ENCODE measurements at regions not wholly inside any gene's neighbourhood (a gene's known extent, or its start where the extent isn't known, plus 50 kb on each side); places are given as distances from the start of the nearest gene placed in this dataset.

- Mint-ChIP-seq H3K27ac (ENCODE audit: unreplicated experiment) (no peak overlapping the region), H3K4me3 (ENCODE audit: unreplicated experiment) (no peak overlapping the region), H3K9me3 (ENCODE audit: unreplicated experiment) (no peaks in the 10 kb centered on the region), H3K36me3 (ENCODE audit: unreplicated experiment) (no peaks in the 10 kb centered on the region), H3K4me1 (ENCODE audit: low read depth, unreplicated experiment) (peaks cover 5% of the 10 kb centered on the region), H3K27me3 (ENCODE audit: unreplicated experiment) (peaks cover 2% of the 10 kb centered on the region)
- DNase-seq: no peak
- no peak for TF ChIP-seq CTCF (IDR thresholded peaks at IDR 0.05; ENCODE audit: partially characterized antibody, unreplicated experiment)
Observed at GRCh38 chr17:34799751-34800150, 161.5 kb downstream of the CCT6B start.

GRCh38 chr17:34798581-34798980, 162.7 kb downstream of the CCT6B start:
- Mint-ChIP-seq H3K27me3 (ENCODE audit: unreplicated experiment) (peaks cover 2% of the 10 kb centered on the region), H3K4me3 (ENCODE audit: unreplicated experiment) (no peak overlapping the region), H3K27ac (ENCODE audit: unreplicated experiment) (no peak overlapping the region), H3K9me3 (ENCODE audit: unreplicated experiment) (no peaks in the 10 kb centered on the region), H3K4me1 (ENCODE audit: low read depth, unreplicated experiment) (peaks cover 13% of the 10 kb centered on the region), H3K36me3 (ENCODE audit: unreplicated experiment) (no peaks in the 10 kb centered on the region)
- TF ChIP-seq CTCF (IDR thresholded peaks at IDR 0.05; ENCODE audit: partially characterized antibody, unreplicated experiment): no peak
- DNase-seq: no peak

- TF ChIP-seq CTCF (IDR thresholded peaks at IDR 0.05; ENCODE audit: partially characterized antibody, unreplicated experiment): no peak
- Mint-ChIP-seq H3K36me3 (ENCODE audit: unreplicated experiment) (no peaks in the 10 kb centered on the region), H3K4me3 (ENCODE audit: unreplicated experiment) (no peak overlapping the region), H3K9me3 (ENCODE audit: unreplicated experiment) (no peaks in the 10 kb centered on the region), H3K27ac (ENCODE audit: unreplicated experiment) (no peak overlapping the region), H3K27me3 (ENCODE audit: unreplicated experiment) (peaks cover 6% of the 10 kb centered on the region), H3K4me1 (ENCODE audit: low read depth, unreplicated experiment) (peaks cover 20% of the 10 kb centered on the region)
- DNase-seq: no peak
Observed at GRCh38 chr17:34797720-34798119, 163.5 kb downstream of the CCT6B start.

- H3K27me3 Mint-ChIP-seq (ENCODE audit: unreplicated experiment): peaks cover 6% of the 10 kb centered on the region
- no peak overlapping the region for H3K4me3 Mint-ChIP-seq (ENCODE audit: unreplicated experiment)
- TF ChIP-seq CTCF (IDR thresholded peaks at IDR 0.05; ENCODE audit: partially characterized antibody, unreplicated experiment): no peak
- H3K9me3 Mint-ChIP-seq (ENCODE audit: unreplicated experiment): no peaks in the 10 kb centered on the region
- H3K27ac Mint-ChIP-seq (ENCODE audit: unreplicated experiment): no peak overlapping the region
- peaks cover 3% of the 10 kb centered on the region for H3K36me3 Mint-ChIP-seq (ENCODE audit: unreplicated experiment)
- DNase-seq: peak; percentile 29
- H3K4me1 Mint-ChIP-seq (ENCODE audit: low read depth, unreplicated experiment): peaks cover 22% of the 10 kb centered on the region
Observed at GRCh38 chr17:34793231-34793908, 167.9 kb downstream of the CCT6B start.

GRCh38 chr17:34788696-34789095, 172.6 kb downstream of the CCT6B start:
- no peak for TF ChIP-seq CTCF (IDR thresholded peaks at IDR 0.05; ENCODE audit: partially characterized antibody, unreplicated experiment)
- DNase-seq: no peak
- Mint-ChIP-seq H3K27ac (ENCODE audit: unreplicated experiment) (no peak overlapping the region), H3K4me1 (ENCODE audit: low read depth, unreplicated experiment) (peaks cover 19% of the 10 kb centered on the region), H3K4me3 (ENCODE audit: unreplicated experiment) (no peak overlapping the region), H3K27me3 (ENCODE audit: unreplicated experiment) (peaks cover 9% of the 10 kb centered on the region), H3K9me3 (ENCODE audit: unreplicated experiment) (peaks cover 7% of the 10 kb centered on the region), H3K36me3 (ENCODE audit: unreplicated experiment) (peaks cover 3% of the 10 kb centered on the region)

Data from glutamatergic neuron (in vitro differentiated cells).